ENCODE measurements at regions not wholly inside any gene's neighbourhood (a gene's known extent, or its start where the extent isn't known, plus 50 kb on each side); places are given as distances from the start of the nearest gene placed in this dataset.

DNA sequence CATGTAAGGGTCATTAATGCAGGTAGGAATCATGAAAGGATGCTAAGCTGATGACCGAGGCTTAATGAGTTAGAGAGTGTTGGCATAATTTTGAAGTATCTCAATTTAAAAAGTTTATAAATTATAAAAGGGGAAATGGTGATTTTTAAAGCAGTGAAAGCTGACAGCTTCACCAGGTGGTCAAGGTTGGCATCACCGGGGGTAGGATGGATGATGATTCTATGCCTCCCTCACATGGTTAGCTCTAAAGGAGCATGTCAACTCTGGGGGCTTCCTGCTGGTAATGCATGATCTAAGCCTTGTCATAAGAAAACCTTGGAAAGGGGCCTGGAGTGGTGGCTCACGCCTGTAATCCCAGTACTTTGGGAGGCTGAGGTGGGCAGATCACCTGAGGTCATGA lies 89.2 kb upstream of the MARCKS start:
- no peak overlapping the region for H3K4me3 ChIP-seq (ENCODE audit: low read length)
- DNase-seq (ENCODE audit: low read depth), result no peak
- TF ChIP-seq, protein P1, sequence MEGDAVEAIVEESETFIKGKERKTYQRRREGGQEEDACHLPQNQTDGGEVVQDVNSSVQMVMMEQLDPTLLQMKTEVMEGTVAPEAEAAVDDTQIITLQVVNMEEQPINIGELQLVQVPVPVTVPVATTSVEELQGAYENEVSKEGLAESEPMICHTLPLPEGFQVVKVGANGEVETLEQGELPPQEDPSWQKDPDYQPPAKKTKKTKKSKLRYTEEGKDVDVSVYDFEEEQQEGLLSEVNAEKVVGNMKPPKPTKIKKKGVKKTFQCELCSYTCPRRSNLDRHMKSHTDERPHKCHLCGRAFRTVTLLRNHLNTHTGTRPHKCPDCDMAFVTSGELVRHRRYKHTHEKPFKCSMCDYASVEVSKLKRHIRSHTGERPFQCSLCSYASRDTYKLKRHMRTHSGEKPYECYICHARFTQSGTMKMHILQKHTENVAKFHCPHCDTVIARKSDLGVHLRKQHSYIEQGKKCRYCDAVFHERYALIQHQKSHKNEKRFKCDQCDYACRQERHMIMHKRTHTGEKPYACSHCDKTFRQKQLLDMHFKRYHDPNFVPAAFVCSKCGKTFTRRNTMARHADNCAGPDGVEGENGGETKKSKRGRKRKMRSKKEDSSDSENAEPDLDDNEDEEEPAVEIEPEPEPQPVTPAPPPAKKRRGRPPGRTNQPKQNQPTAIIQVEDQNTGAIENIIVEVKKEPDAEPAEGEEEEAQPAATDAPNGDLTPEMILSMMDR (conservative IDR thresholded peaks at IDR 0.05; ENCODE audit: low read depth, low read length), result no peak

- TF ChIP-seq, protein P1 (conservative IDR thresholded peaks at IDR 0.05; ENCODE audit: low read depth, low read length), result no peak
- no peak overlapping the region for H3K4me3 ChIP-seq (ENCODE audit: low read length)
- DNase-seq (ENCODE audit: low read depth), result no peak
Measured at GRCh38 chr6:113772961-113773360, 84.2 kb upstream of the MARCKS start.

GRCh38 chr6:113774127-113774825 lies 82.9 kb upstream of the MARCKS start:
- no peak overlapping the region for H3K4me3 ChIP-seq (ENCODE audit: low read length)
- TF ChIP-seq, protein P1 (conservative IDR thresholded peaks at IDR 0.05; ENCODE audit: low read depth, low read length), result no peak
- no peak for DNase-seq (ENCODE audit: low read depth)

DNA sequence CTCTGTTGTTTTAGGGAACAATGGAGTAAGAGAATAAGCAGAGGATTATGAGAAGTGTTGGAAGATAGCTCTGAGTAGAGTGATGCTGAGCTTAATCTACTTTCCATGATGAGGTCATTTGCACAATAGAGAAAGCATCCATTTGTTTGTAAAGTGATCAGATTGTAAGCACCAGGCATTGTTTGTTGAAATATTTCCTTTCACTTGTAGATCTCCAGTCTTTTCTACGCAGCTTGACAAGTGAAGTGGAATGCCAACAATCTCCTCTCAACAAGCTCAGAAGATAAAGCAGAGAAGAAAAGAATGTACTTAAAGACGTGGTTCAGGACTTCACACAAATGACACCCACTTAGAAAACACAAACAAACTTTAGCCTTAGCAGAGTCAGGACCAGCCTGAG lies 80.1 kb upstream of the MARCKS start:
- DNase-seq (ENCODE audit: low read depth), result peak; percentile 5
- no peak overlapping the region for H3K4me3 ChIP-seq (ENCODE audit: low read length)
- TF ChIP-seq, protein P1 (conservative IDR thresholded peaks at IDR 0.05; ENCODE audit: low read depth, low read length), result no peak

DNA sequence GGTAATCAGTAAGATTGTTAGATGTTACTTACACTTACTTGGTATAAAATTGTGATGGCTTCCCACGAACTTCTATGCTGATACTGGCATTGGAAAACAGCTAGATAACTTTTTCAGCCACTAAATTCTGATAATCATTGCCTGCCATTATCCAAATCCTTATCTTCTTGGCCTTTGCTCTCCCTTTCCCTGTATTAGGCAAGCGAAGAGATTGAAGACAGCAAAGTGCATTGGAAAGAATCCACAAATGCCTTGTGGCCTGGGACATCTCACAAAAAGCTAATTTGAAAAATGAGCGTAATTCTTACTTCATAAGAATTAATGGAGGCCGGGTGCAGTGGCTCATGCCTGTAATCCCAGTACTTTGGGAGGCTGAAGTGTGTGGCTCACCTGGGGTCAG lies 79.5 kb upstream of the MARCKS start:
- H3K4me3 ChIP-seq (ENCODE audit: low read length), result no peak overlapping the region
- TF ChIP-seq, protein P1 (conservative IDR thresholded peaks at IDR 0.05; ENCODE audit: low read depth, low read length), result no peak
- DNase-seq (ENCODE audit: low read depth), result no peak

DNA sequence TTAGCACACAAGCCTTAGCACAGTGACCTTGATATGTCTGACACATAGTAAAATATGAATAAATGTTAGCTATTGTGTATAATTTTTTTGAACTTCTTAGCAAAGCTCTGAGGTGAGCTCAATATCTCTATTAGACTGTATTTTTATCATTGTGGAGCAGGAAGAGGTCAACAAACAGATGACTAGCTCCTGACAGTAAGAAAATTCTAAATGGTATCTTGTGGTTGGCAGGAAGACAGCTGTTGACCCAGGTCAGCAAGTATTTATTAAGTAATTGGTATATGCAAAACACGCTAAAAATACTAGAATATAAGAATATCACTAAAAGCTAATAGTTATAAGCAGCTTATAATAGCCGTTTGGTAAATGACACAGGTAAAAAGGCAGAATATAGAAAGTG lies 77.5 kb upstream of the MARCKS start:
- no peak for DNase-seq (ENCODE audit: low read depth)
- TF ChIP-seq, protein P1 (conservative IDR thresholded peaks at IDR 0.05; ENCODE audit: low read depth, low read length), result no peak
- no peak overlapping the region for H3K4me3 ChIP-seq (ENCODE audit: low read length)

GRCh38 chr6:113782636-113783035 lies 74.5 kb upstream of the MARCKS start:
- no peak overlapping the region for H3K4me3 ChIP-seq (ENCODE audit: low read length)
- TF ChIP-seq, protein P1 (conservative IDR thresholded peaks at IDR 0.05; ENCODE audit: low read depth, low read length), result no peak
- no peak for DNase-seq (ENCODE audit: low read depth)

Data from retinal pigment epithelial cell (primary cell).